ENCODE measurements at regions not wholly inside any gene's neighbourhood (a gene's known extent, or its start where the extent isn't known, plus 50 kb on each side); places are given as distances from the start of the nearest gene placed in this dataset.

GRCh38 chr7:156305351-156305750 lies 335.2 kb upstream of the RNF32 start:
- TF ChIP-seq CTCF (IDR thresholded peaks at IDR 0.05) (no peak), POLR2A (IDR thresholded peaks at IDR 0.05) (no peak), EP300 (IDR thresholded peaks at IDR 0.05) (no peak)

Data from upper lobe of left lung (tissue), 4 donors.